ENCODE measurements at regions not wholly inside any gene's neighbourhood (a gene's known extent, or its start where the extent isn't known, plus 50 kb on each side); places are given as distances from the start of the nearest gene placed in this dataset.

GRCh38 chr3:103787164-103787871, 1352.5 kb downstream of the ZPLD1 start:
- H3K4me1 ChIP-seq, result no peaks in the 10 kb centered on the region
- intact Hi-C loops (cut with DNase I), result no loop called here
- no peak overlapping the region for H3K27ac ChIP-seq
- no peak overlapping the region for H3K4me3 ChIP-seq (replicated peaks in 1 of 3)
- WGBS, 2 donors, result 78 to 87% methylated on average over 3 of the region's 3 CpGs
- H3K9me3 ChIP-seq, result no peaks in the 10 kb centered on the region
- H3K36me3 ChIP-seq, result no peaks in the 10 kb centered on the region
- TF ChIP-seq POLR2A (IDR thresholded peaks at IDR 0.05), result no peak
- no peak for TF ChIP-seq CTCF (IDR thresholded peaks at IDR 0.05)
- no peaks in the 10 kb centered on the region for H3K27me3 ChIP-seq
- DNase-seq, result no peak

GRCh38 chr3:103787879-103788278, 1353.1 kb downstream of the ZPLD1 start:
- no peaks in the 10 kb centered on the region for H3K4me1 ChIP-seq
- no peak for TF ChIP-seq CTCF (IDR thresholded peaks at IDR 0.05)
- TF ChIP-seq POLR2A (IDR thresholded peaks at IDR 0.05), result no peak
- H3K27me3 ChIP-seq, result no peaks in the 10 kb centered on the region
- no peak overlapping the region for H3K4me3 ChIP-seq (replicated peaks in 1 of 3)
- H3K9me3 ChIP-seq, result no peaks in the 10 kb centered on the region
- no peak overlapping the region for H3K27ac ChIP-seq
- intact Hi-C loops (cut with DNase I), result no loop called here
- H3K36me3 ChIP-seq, result no peaks in the 10 kb centered on the region
- no peak for DNase-seq
- 93 to 94% methylated on average over 2 of the region's 2 CpGs for WGBS, 2 donors

GRCh38 chr3:103791786-103792515, 1357.1 kb downstream of the ZPLD1 start:
- intact Hi-C loops (cut with DNase I), result no loop called here
- Histone ChIP-seq H3K36me3 (no peaks in the 10 kb centered on the region), H3K4me3 (replicated peaks in 1 of 3) (no peak overlapping the region), H3K27me3 (no peaks in the 10 kb centered on the region), H3K4me1 (no peaks in the 10 kb centered on the region), H3K9me3 (no peaks in the 10 kb centered on the region), H3K27ac (no peak overlapping the region)
- TF ChIP-seq POLR2A (IDR thresholded peaks at IDR 0.05) (no peak), CTCF (IDR thresholded peaks at IDR 0.05) (no peak)
- 42 to 74% methylated on average over 1 of the region's 1 CpG for WGBS, 2 donors
- no peak for DNase-seq

- intact Hi-C loops (cut with DNase I), result no loop called here
- 25 to 26% methylated on average over 3 of the region's 3 CpGs for WGBS, 2 donors
- H3K9me3 ChIP-seq, result no peaks in the 10 kb centered on the region
Measured at GRCh38 chr3:103794656-103795055, 1359.8 kb downstream of the ZPLD1 start.

More at GRCh38 chr3:103794656-103795055, 1359.8 kb downstream of the ZPLD1 start:
- DNase-seq, result no peak
- peak in 4 of 6 experiments; percentile 12 to 58 (median 50) for TF ChIP-seq CTCF (IDR thresholded peaks at IDR 0.05)
- TF ChIP-seq POLR2A (IDR thresholded peaks at IDR 0.05), result no peak
- H3K36me3 ChIP-seq, result no peaks in the 10 kb centered on the region
- H3K4me1 ChIP-seq, result no peaks in the 10 kb centered on the region
- no peak overlapping the region for H3K4me3 ChIP-seq (replicated peaks in 1 of 3)
- no peak overlapping the region for H3K27ac ChIP-seq
- no peaks in the 10 kb centered on the region for H3K27me3 ChIP-seq
